ENCODE measurements at regions not wholly inside any gene's neighbourhood (a gene's known extent, or its start where the extent isn't known, plus 50 kb on each side); places are given as distances from the start of the nearest gene placed in this dataset.
A peak's percentile ranks its signal among the peaks of the same experiment; 100 is the strongest.
"Not testable (repeated sequence)": the region's sequence is repeated elsewhere in the genome, so short reads cannot be mapped to it uniquely, and the experiment has no call there.

DNA sequence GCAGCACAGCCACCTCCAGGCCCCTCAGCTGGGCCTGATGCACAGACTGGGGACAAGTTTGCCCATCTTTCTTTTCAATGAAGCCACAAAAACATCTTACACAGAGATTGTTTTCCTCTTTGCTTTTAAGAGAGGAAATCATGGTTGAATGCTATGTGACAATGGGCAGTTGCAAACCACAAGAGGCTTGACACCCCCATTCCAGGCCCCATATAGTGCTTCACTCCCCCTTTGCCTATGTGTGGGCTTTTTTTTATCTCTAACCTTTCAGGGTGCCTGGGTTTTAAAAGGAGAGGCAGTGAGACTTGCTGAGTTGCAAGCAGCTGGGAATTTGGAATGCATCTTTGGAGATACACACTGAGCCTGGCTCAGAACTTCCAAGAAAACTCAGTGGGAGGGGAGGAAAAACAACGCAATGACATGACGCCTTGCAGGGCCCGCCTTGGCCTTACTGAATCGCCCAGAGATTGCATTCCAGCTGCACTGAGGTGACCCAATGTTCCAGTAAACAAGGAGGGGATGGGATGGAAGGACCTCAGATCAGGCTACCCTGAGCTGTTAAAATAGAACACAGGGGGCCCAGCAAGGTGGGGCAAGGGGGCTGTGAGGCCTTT, 145.2 kb upstream of the ZNF648 start:
- intact Hi-C loops (cut with DNase I; ENCODE audit: low total_unique reads), result no loop called here
- peak in 1 of 2 donors; percentile 37 for DNase-seq (ENCODE audit: low spot score in 2 of 2)
- H3K4me1 ChIP-seq, result peaks cover 0 to 8% of the 10 kb centered on the region in 2 donors
- H3K27ac ChIP-seq, result peak overlapping the region; percentile 71 to 83
- no peak overlapping the region for H3K4me3 ChIP-seq
- H3K9me3 ChIP-seq, result no peaks in the 10 kb centered on the region
- TF ChIP-seq, protein P1, sequence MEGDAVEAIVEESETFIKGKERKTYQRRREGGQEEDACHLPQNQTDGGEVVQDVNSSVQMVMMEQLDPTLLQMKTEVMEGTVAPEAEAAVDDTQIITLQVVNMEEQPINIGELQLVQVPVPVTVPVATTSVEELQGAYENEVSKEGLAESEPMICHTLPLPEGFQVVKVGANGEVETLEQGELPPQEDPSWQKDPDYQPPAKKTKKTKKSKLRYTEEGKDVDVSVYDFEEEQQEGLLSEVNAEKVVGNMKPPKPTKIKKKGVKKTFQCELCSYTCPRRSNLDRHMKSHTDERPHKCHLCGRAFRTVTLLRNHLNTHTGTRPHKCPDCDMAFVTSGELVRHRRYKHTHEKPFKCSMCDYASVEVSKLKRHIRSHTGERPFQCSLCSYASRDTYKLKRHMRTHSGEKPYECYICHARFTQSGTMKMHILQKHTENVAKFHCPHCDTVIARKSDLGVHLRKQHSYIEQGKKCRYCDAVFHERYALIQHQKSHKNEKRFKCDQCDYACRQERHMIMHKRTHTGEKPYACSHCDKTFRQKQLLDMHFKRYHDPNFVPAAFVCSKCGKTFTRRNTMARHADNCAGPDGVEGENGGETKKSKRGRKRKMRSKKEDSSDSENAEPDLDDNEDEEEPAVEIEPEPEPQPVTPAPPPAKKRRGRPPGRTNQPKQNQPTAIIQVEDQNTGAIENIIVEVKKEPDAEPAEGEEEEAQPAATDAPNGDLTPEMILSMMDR (IDR thresholded peaks at IDR 0.05), result no peak
- TF ChIP-seq POLR2AphosphoS5 (IDR thresholded peaks at IDR 0.05), result peak; percentile 49 to 91 (median 84)
- H3K36me3 ChIP-seq, result no peaks in the 10 kb centered on the region
- H3K27me3 ChIP-seq, result no peaks in the 10 kb centered on the region

DNA sequence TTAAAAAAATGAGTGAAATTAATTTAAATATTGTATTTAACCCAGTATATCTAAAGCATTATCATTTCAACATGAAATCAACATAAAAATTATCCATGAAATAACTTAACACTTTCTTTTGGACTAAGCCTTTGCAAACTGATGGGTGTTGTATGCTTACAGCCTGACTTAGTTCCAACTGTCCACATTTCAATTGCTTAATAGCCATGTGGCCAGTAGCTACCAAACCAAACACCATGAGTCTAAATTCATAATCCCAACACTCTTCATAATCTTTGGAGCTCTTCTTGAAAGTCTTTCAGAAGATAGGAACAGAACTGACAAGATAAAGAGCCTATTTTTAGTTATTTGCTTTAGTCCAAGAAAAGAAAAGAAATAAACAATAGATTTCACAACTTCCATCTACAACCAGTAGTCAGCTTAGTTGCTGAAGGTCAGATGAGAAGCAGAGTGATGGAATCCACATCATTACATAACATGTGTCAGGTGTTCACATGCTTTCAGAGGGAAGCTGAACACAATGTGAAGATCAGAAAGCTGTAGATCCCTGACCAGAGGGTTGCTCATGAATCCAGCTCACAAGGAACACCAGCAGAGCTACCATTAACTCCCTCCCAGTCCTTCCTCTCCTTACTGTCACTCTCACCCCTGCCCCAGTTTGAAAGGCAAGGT, 144.0 kb upstream of the ZNF648 start:
- peaks cover 0 to 8% of the 10 kb centered on the region in 2 donors for H3K4me1 ChIP-seq

DNA sequence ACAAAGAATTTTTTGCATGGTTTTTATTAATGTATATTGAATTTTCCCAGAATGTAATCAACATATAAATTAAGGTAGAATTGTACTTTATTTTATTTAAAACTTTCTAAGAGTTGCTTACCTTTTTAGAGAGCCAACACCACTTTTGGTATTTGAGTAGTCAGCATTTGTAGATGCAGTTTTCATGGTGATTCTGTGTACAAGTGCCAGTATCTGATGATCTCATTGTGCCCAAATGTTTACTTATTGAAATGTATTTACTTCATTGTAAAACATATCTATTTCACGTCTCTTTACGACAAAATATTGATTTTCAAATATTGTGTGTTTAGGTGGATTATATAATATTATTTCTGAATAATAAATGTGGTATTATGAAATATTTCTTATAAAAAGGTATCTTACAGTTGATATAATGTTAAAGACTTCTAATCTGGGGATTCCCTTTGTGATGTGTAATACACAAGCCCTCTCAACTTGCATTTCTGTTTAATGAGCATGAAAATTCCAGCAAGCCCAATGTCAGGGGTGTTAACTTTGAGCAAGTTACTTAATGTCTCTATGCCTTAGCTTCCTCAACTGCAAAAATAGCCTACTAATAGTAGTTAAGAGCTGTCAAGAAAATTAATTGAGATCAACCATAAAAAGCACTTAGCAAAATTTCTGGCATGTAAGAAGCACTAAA, 141.8 kb upstream of the ZNF648 start:
- Histone ChIP-seq H3K27me3 (no peaks in the 10 kb centered on the region), H3K4me1 (peaks cover 0 to 8% of the 10 kb centered on the region in 2 donors), H3K4me3 (no peak overlapping the region), H3K9me3 (no peaks in the 10 kb centered on the region), H3K36me3 (no peaks in the 10 kb centered on the region), H3K27ac (no peak overlapping the region)
- intact Hi-C loops (cut with DNase I; ENCODE audit: low total_unique reads), result no loop called here
- TF ChIP-seq POLR2AphosphoS5 (IDR thresholded peaks at IDR 0.05) (no peak), POLR2A (IDR thresholded peaks at IDR 0.05) (no peak)
- TF ChIP-seq, protein P1 (IDR thresholded peaks at IDR 0.05), result no peak
- DNase-seq (ENCODE audit: low spot score in 2 of 2), result no peak

More for the DNA sequence above, 144.0 kb upstream of the ZNF648 start:
- intact Hi-C loops (cut with DNase I; ENCODE audit: low total_unique reads), result loop anchor here (2.0 kb wide), 1 partner anchor 63 kb away; no protein-coding TSS in a partner anchor
- Histone ChIP-seq H3K27me3 (no peaks in the 10 kb centered on the region), H3K27ac (peak overlapping the region; percentile 52 to 83), H3K36me3 (no peaks in the 10 kb centered on the region), H3K9me3 (no peaks in the 10 kb centered on the region), H3K4me3 (no peak overlapping the region)
- TF ChIP-seq POLR2A (IDR thresholded peaks at IDR 0.05) (no peak), POLR2AphosphoS5 (IDR thresholded peaks at IDR 0.05) (peak in 2 of 3 donors; percentile 17 to 82)
- DNase-seq (ENCODE audit: low spot score in 2 of 2), result no peak

DNA sequence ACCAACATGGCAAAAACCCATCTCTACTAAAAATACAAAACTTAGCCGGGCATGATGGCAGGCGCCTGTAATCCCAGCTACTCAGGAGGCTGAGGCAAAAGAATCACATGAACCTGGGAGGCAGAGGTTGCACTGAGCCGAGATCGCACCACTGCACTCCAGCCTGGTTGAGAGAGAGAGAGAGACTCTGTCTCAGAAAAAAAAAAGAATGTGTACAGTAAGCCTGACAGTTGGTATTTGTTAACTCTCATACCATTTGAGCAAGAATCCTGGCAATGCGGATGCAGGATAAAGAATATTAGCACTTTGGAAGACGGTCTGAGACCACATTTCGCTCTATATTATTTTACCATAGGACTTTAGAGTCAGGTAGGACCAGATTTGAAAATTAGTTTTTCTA, 140.0 kb upstream of the ZNF648 start:
- intact Hi-C loops (cut with DNase I; ENCODE audit: low total_unique reads); H3K27ac ChIP-seq; DNase-seq (ENCODE audit: low spot score in 2 of 2); H3K27me3 ChIP-seq; H3K4me1 ChIP-seq; H3K36me3 ChIP-seq; H3K9me3 ChIP-seq; H3K4me3 ChIP-seq: not testable (repeated sequence)

DNA sequence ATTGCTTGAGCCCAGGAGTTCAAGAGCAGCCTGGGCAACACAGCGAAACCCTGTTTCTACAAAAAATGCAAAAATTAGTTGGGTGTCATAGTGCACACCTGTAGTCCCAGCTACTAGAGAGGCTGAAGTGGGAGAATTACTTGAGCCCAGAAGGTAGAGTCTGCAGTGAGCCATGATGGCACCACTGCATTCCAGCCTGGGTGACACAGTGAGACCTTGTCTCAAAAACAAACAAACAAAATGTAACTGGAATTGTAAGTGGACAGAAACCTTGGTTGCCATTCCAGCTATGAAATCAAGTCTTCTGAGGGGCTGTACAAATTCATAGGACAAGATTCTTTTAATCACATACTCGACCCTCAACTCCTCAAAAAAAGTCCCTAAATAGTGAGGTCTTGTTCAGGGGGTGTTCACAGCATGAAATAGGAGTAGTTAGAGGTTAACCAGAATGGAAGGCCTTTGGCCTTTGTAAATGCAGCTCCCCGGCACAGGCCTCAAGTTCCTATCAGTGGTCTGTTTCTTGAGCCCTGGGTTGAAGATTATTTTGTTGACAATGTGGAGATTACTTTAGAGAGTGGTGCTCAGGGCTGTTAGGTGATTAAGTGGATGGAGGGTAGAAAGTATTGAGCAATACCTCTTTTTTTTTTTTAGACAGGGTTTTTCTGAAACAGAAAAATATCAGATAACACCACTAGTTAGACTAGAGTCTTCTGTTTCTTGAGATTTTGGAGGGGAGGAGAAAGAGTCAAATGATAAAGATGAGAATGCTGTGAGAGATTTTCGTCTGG, 138.7 kb upstream of the ZNF648 start:
- no peaks in the 10 kb centered on the region for H3K9me3 ChIP-seq
- intact Hi-C loops (cut with DNase I; ENCODE audit: low total_unique reads), result no loop called here
- H3K36me3 ChIP-seq, result no peaks in the 10 kb centered on the region
- H3K27me3 ChIP-seq, result no peaks in the 10 kb centered on the region
- DNase-seq (ENCODE audit: low spot score in 2 of 2), result no peak
- no peak overlapping the region for H3K4me3 ChIP-seq
- peaks cover 0 to 6% of the 10 kb centered on the region in 2 donors for H3K4me1 ChIP-seq
- H3K27ac ChIP-seq, result no peak overlapping the region
- TF ChIP-seq, protein P1 (IDR thresholded peaks at IDR 0.05), result no peak
- TF ChIP-seq POLR2AphosphoS5 (IDR thresholded peaks at IDR 0.05), result no peak
- no peak for TF ChIP-seq POLR2A (IDR thresholded peaks at IDR 0.05)
